ENCODE measurements at regions not wholly inside any gene's neighbourhood (a gene's known extent, or its start where the extent isn't known, plus 50 kb on each side); places are given as distances from the start of the nearest gene placed in this dataset.

GRCh38 chr4:108249397-108249796 is 80.7 kb upstream of the LEF1 start:
- FAIRE-seq: no peak
- DNase-seq (ENCODE audit: extremely low spot score, insufficient read length, low read depth): no peak

GRCh38 chr4:108247387-108248049 is 78.8 kb upstream of the LEF1 start:
- FAIRE-seq (no peak), DNase-seq (ENCODE audit: extremely low spot score, insufficient read length, low read depth) (no peak)

- FAIRE-seq: no peak
- no peak for DNase-seq (ENCODE audit: extremely low spot score, insufficient read length, low read depth)
Measured at GRCh38 chr4:108244606-108245005, 75.9 kb upstream of the LEF1 start.

- FAIRE-seq (no peak), DNase-seq (ENCODE audit: extremely low spot score, insufficient read length, low read depth) (no peak)
Measured at GRCh38 chr4:108240366-108240765, 71.6 kb upstream of the LEF1 start.

GRCh38 chr4:108237693-108238092 is 69.0 kb upstream of the LEF1 start:
- no peak for FAIRE-seq

GRCh38 chr4:108236264-108236663 is 67.5 kb upstream of the LEF1 start:
- DNase-seq (ENCODE audit: extremely low spot score, insufficient read length, low read depth) (no peak), FAIRE-seq (no peak)

More at GRCh38 chr4:108237693-108238092, 69.0 kb upstream of the LEF1 start:
- DNase-seq (ENCODE audit: extremely low spot score, insufficient read length, low read depth): no peak

GRCh38 chr4:108227923-108228322 is 59.2 kb upstream of the LEF1 start:
- DNase-seq (ENCODE audit: extremely low spot score, insufficient read length, low read depth) (no peak), FAIRE-seq (no peak)

- FAIRE-seq: no peak
Measured at GRCh38 chr4:108224611-108225053, 55.9 kb upstream of the LEF1 start.

GRCh38 chr4:108223313-108223712 is 54.6 kb upstream of the LEF1 start:
- no peak for FAIRE-seq
- DNase-seq (ENCODE audit: extremely low spot score, insufficient read length, low read depth): no peak

More at GRCh38 chr4:108224611-108225053, 55.9 kb upstream of the LEF1 start:
- DNase-seq (ENCODE audit: extremely low spot score, insufficient read length, low read depth): no peak

- no peak for FAIRE-seq
- no peak for DNase-seq (ENCODE audit: extremely low spot score, insufficient read length, low read depth)
Measured at GRCh38 chr4:108219998-108220397, 51.3 kb upstream of the LEF1 start.

All from GM18507 (cell line).